ENCODE measurements at regions not wholly inside any gene's neighbourhood (a gene's known extent, or its start where the extent isn't known, plus 50 kb on each side); places are given as distances from the start of the nearest gene placed in this dataset.

GRCh38 chr3:178436773-178437172 is 99.5 kb upstream of the KCNMB2 start:
- no peaks in the 10 kb centered on the region for H3K27me3 ChIP-seq (ENCODE audit: control insufficient read depth in 4 of 4, insufficient read depth in 4 of 4, low read length in 3 of 4)
- H3K36me3 ChIP-seq (ENCODE audit: control insufficient read depth in 4 of 4, insufficient read depth in 3 of 4, low read depth in 1 of 4, low read length in 3 of 4), result no peaks in the 10 kb centered on the region
- no peaks in the 10 kb centered on the region for H3K4me1 ChIP-seq (ENCODE audit: control insufficient read depth in 4 of 4, insufficient read depth in 4 of 4, low read length in 3 of 4)
- no peak for TF ChIP-seq FOXA2 (IDR thresholded peaks at IDR 0.05)
- no peak for TF ChIP-seq GABPA (IDR thresholded peaks at IDR 0.05 in 1 of 2, conservative IDR thresholded peaks at IDR 0.05 in 1 of 2)
- TF ChIP-seq RAD21 (IDR thresholded peaks at IDR 0.05), result peak; percentile 71 to 79
- TF ChIP-seq YY1 (IDR thresholded peaks at IDR 0.05), result no peak
- no peak for TF ChIP-seq RXRA (IDR thresholded peaks at IDR 0.05)
- no peak for TF ChIP-seq ZBTB33 (IDR thresholded peaks at IDR 0.05)
- TF ChIP-seq NR2F2 (IDR thresholded peaks at IDR 0.05), result no peak
- no peak for TF ChIP-seq HNF4A (conservative IDR thresholded peaks at IDR 0.05)
- TF ChIP-seq CTCF (IDR thresholded peaks at IDR 0.05; ENCODE audit: low read depth, low read length, missing input control), result peak; percentile 44
- no peak for TF ChIP-seq ATF3 (IDR thresholded peaks at IDR 0.05)
- TF ChIP-seq TAF1 (conservative IDR thresholded peaks at IDR 0.05), result no peak
- H3K9me3 ChIP-seq (ENCODE audit: control insufficient read depth in 4 of 4, low read length in 3 of 4), result no peaks in the 10 kb centered on the region
- no peak overlapping the region for H3K27ac ChIP-seq (ENCODE audit: low read depth in 1 of 2, low read length in 2 of 2)
- no peak for DNase-seq (ENCODE audit: low spot score)
- no peak overlapping the region for H3K9ac ChIP-seq (ENCODE audit: low read depth in 1 of 2, low read length in 2 of 2)
- no peak overlapping the region for H3K4me3 ChIP-seq (ENCODE audit: low read depth in 1 of 3, low read length in 3 of 3)
- WGBS, result 43% methylated on average over 3 of the region's 3 CpGs

GRCh38 chr3:178437236-178437635 is 99.0 kb upstream of the KCNMB2 start:
- 81% methylated on average over 5 of the region's 5 CpGs for WGBS
- Histone ChIP-seq H3K4me1 (ENCODE audit: control insufficient read depth in 4 of 4, insufficient read depth in 4 of 4, low read length in 3 of 4) (no peaks in the 10 kb centered on the region), H3K27ac (ENCODE audit: low read depth in 1 of 2, low read length in 2 of 2) (no peak overlapping the region), H3K27me3 (ENCODE audit: control insufficient read depth in 4 of 4, insufficient read depth in 4 of 4, low read length in 3 of 4) (no peaks in the 10 kb centered on the region), H3K9ac (ENCODE audit: low read depth in 1 of 2, low read length in 2 of 2) (no peak overlapping the region), H3K36me3 (ENCODE audit: control insufficient read depth in 4 of 4, insufficient read depth in 3 of 4, low read depth in 1 of 4, low read length in 3 of 4) (no peaks in the 10 kb centered on the region), H3K4me3 (ENCODE audit: low read depth in 1 of 3, low read length in 3 of 3) (no peak overlapping the region), H3K9me3 (ENCODE audit: control insufficient read depth in 4 of 4, low read length in 3 of 4) (no peaks in the 10 kb centered on the region)
- no peak for TF ChIP-seq SP1 (IDR thresholded peaks at IDR 0.05)
- no peak for TF ChIP-seq REST (IDR thresholded peaks at IDR 0.05)
- no peak for TF ChIP-seq TAF1 (conservative IDR thresholded peaks at IDR 0.05)
- TF ChIP-seq NR2F2 (IDR thresholded peaks at IDR 0.05), result no peak
- DNase-seq (ENCODE audit: low spot score), result no peak
